Thyroid gland (tissue), 4 donors: ENCODE measurements at regions not wholly inside any gene's neighbourhood (a gene's known extent, or its start where the extent isn't known, plus 50 kb on each side); places are given as distances from the start of the nearest gene placed in this dataset.

ENCODE experiments used
- DNase-seq, 2 donors: peaks; one replicate each; pipeline ENCODE4 v3.0.0-alpha.2; 2019
- H3K27ac ChIP-seq, 3 donors: fragments of 200-600 bp; sonication (generic); 1 replicate in 2 of 3; 2 replicates in 1 of 3; pipeline ENCODE4 v1.5.1; 2016 to 2019; ENCODE audit warnings: mild to moderate bottlenecking in 1 of 3, moderate library complexity in 1 of 3
- H3K27me3 ChIP-seq: fragments of 200-600 bp; sonication (generic); one replicate; pipeline ENCODE4 v1.5.1; 2019
- H3K36me3 ChIP-seq, 2 donors: fragments of 200-600 bp; sonication (generic); one replicate each; pipeline ENCODE4 v1.5.1; 2016 to 2019
- H3K4me1 ChIP-seq, 2 donors: fragments of 200-600 bp; sonication (generic); one replicate each; pipeline ENCODE4 v1.5.1; 2017 to 2019
- H3K4me3 ChIP-seq, 3 donors: fragments of 200-600 bp; sonication (generic); replicated peaks in 1 of 3; 1 replicate in 2 of 3; 2 replicates in 1 of 3; pipeline ENCODE4 v1.5.1; 2016; ENCODE audit warnings: mild to moderate bottlenecking in 1 of 3
- H3K9me3 ChIP-seq: fragments of 200-600 bp; sonication (generic); one replicate; pipeline ENCODE4 v1.5.1; 2017
- CTCF ChIP-seq, 6 experiments: fragments of 200-600 bp in 3 of 6; fragments of 450-650 bp in 3 of 6; sonication (generic) in 3 of 6; IDR thresholded peaks; one replicate each; pipeline ENCODE4 v1.5.1; 2016 to 2019; ENCODE audit warnings: antibody characterized with exemption in 6 of 6, mild to moderate bottlenecking in 2 of 6, inconsistent platforms in 1 of 6, moderate library complexity in 1 of 6
- POLR2A ChIP-seq, 2 donors: fragments of 450-650 bp; IDR thresholded peaks; one replicate each; pipeline ENCODE4 v1.6.1; 2017; ENCODE audit warnings: antibody characterized with exemption in 2 of 2, mild to moderate bottlenecking in 2 of 2, moderate library complexity in 1 of 2
- WGBS, 2 donors: methylation state at CpG; one replicate each; pipeline ENCODE4 v1.1.5; 2017; 5-methylcytosine and 5-hydroxymethylcytosine counted together
- intact Hi-C: fragments of 100-400 bp; cut with DNase I; formaldehyde crosslinking; loops from one replicate; pipeline ENCODE4 v1.15.1; 2023

- intact Hi-C loops = no loop called here
- Histone ChIP-seq H3K4me3 (no peak overlapping the region), H3K27ac (no peak overlapping the region), H3K4me1 (peaks cover 7 to 9% of the 10 kb centered on the region in 2 donors), H3K9me3 (no peaks in the 10 kb centered on the region), H3K36me3 (no peaks in the 10 kb centered on the region), H3K27me3 (no peaks in the 10 kb centered on the region)
- no peak for DNase-seq
- WGBS, 2 donors = 91 to 93% methylated on average over 5 of the region's 5 CpGs
- no peak for TF ChIP-seq POLR2A (IDR thresholded peaks at IDR 0.05)
- TF ChIP-seq CTCF (IDR thresholded peaks at IDR 0.05) = no peak
These were observed 142.2 kb upstream of the PWP1 start for GRCh38 chr12:107543416-107543815.

GRCh38 chr12:107543841-107544240, 141.8 kb upstream of the PWP1 start:
- H3K4me3 ChIP-seq = no peak overlapping the region
- H3K9me3 ChIP-seq = no peaks in the 10 kb centered on the region
- no peak for DNase-seq
- H3K27me3 ChIP-seq = no peaks in the 10 kb centered on the region
- intact Hi-C loops = no loop called here
- no peak overlapping the region for H3K27ac ChIP-seq
- peaks cover 7 to 9% of the 10 kb centered on the region in 2 donors for H3K4me1 ChIP-seq
- WGBS, 2 donors = 70 to 95% methylated on average over 2 to 4 of the region's 4 CpGs
- H3K36me3 ChIP-seq = no peaks in the 10 kb centered on the region
- no peak for TF ChIP-seq CTCF (IDR thresholded peaks at IDR 0.05)
- no peak for TF ChIP-seq POLR2A (IDR thresholded peaks at IDR 0.05)

- TF ChIP-seq CTCF (IDR thresholded peaks at IDR 0.05) (no peak), POLR2A (IDR thresholded peaks at IDR 0.05) (no peak)
- no peaks in the 10 kb centered on the region for H3K9me3 ChIP-seq
- H3K4me1 ChIP-seq = no peaks in the 10 kb centered on the region
- H3K27me3 ChIP-seq = no peaks in the 10 kb centered on the region
- H3K4me3 ChIP-seq = no peak overlapping the region
- H3K27ac ChIP-seq = no peak overlapping the region
- 62 to 77% methylated on average over 2 of the region's 2 CpGs for WGBS, 2 donors
- no peak for DNase-seq
- intact Hi-C loops = no loop called here
- H3K36me3 ChIP-seq = no peaks in the 10 kb centered on the region
These were observed 140.7 kb upstream of the PWP1 start for GRCh38 chr12:107544937-107545336.

GRCh38 chr12:107545737-107546353, 139.8 kb upstream of the PWP1 start:
- TF ChIP-seq CTCF (IDR thresholded peaks at IDR 0.05) = no peak
- TF ChIP-seq POLR2A (IDR thresholded peaks at IDR 0.05) = no peak
- Histone ChIP-seq H3K4me3 (no peak overlapping the region), H3K27ac (no peak overlapping the region), H3K9me3 (no peaks in the 10 kb centered on the region), H3K36me3 (no peaks in the 10 kb centered on the region), H3K27me3 (no peaks in the 10 kb centered on the region), H3K4me1 (no peaks in the 10 kb centered on the region)
- intact Hi-C loops = no loop called here
- DNase-seq = no peak
- 75 to 87% methylated on average over 6 of the region's 6 CpGs for WGBS, 2 donors

GRCh38 chr12:107547389-107547788, 138.2 kb upstream of the PWP1 start:
- no peak for DNase-seq
- intact Hi-C loops = no loop called here
- Histone ChIP-seq H3K36me3 (no peaks in the 10 kb centered on the region), H3K9me3 (no peaks in the 10 kb centered on the region), H3K4me1 (no peaks in the 10 kb centered on the region), H3K27ac (no peak overlapping the region), H3K4me3 (no peak overlapping the region), H3K27me3 (no peaks in the 10 kb centered on the region)
- WGBS, 2 donors = 87 to 95% methylated on average over 3 of the region's 3 CpGs
- TF ChIP-seq POLR2A (IDR thresholded peaks at IDR 0.05) = no peak
- no peak for TF ChIP-seq CTCF (IDR thresholded peaks at IDR 0.05)
